COLO668 (cell line): ENCODE measurements at regions not wholly inside any gene's neighbourhood (a gene's known extent, or its start where the extent isn't known, plus 50 kb on each side); places are given as distances from the start of the nearest gene placed in this dataset.

Experiments used
- DNase-seq: peaks from one replicate; lab custom pipeline; 2025; ENCODE audit not compliant: unreplicated experiment; lab: John Stamatoyannopoulos, UW

- DNase-seq: no peak
Measured at GRCh38 chr1:229218612-229219025, 52.3 kb upstream of the RAB4A start.

GRCh38 chr1:229220163-229220846 is 50.6 kb upstream of the RAB4A start:
- no peak for DNase-seq

- peak; percentile 88 for DNase-seq
Measured at GRCh38 chr1:229221106-229222019, 49.5 kb upstream of the RAB4A start.
